ENCODE measurements at regions not wholly inside any gene's neighbourhood (a gene's known extent, or its start where the extent isn't known, plus 50 kb on each side); places are given as distances from the start of the nearest gene placed in this dataset.

DNA sequence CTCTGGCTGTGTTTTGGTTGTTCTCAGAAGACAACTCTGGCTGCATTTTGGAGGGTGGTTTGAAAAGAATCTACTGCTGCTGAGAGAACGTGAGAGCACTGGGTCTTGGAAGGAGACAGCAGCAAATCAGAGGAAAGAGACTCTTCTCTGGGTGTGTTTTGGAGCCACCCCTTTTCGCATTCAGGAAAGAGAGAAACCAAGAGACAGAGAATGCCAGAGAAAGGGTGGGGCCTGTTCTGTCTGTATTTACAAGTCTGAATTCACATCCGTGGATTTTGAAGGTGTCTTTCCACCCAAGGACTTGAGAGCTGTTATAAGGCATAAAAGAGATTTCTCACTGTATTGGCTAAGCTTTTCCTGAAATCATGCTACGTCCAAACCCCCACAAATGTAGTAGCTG lies 187.2 kb downstream of the C1orf94 start:
- Histone ChIP-seq H3K27ac (no peak overlapping the region), H3K9me3 (replicated peaks in 1 of 3) (no peaks in the 10 kb centered on the region), H3K27me3 (no peaks in the 10 kb centered on the region), H3K4me3 (no peak overlapping the region), H3K36me3 (replicated peaks in 1 of 2) (no peaks in the 10 kb centered on the region), H3K4me1 (replicated peaks in 1 of 2) (no peaks in the 10 kb centered on the region)
- WGBS, 4 donors: 76 to 85% (median 81%) methylated on average over 4 of the region's 4 CpGs
- no peak for TF ChIP-seq POLR2A (IDR thresholded peaks at IDR 0.05)
- TF ChIP-seq, protein P1, sequence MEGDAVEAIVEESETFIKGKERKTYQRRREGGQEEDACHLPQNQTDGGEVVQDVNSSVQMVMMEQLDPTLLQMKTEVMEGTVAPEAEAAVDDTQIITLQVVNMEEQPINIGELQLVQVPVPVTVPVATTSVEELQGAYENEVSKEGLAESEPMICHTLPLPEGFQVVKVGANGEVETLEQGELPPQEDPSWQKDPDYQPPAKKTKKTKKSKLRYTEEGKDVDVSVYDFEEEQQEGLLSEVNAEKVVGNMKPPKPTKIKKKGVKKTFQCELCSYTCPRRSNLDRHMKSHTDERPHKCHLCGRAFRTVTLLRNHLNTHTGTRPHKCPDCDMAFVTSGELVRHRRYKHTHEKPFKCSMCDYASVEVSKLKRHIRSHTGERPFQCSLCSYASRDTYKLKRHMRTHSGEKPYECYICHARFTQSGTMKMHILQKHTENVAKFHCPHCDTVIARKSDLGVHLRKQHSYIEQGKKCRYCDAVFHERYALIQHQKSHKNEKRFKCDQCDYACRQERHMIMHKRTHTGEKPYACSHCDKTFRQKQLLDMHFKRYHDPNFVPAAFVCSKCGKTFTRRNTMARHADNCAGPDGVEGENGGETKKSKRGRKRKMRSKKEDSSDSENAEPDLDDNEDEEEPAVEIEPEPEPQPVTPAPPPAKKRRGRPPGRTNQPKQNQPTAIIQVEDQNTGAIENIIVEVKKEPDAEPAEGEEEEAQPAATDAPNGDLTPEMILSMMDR (IDR thresholded peaks at IDR 0.05): no peak
- no peak for DNase-seq
- intact Hi-C loops (cut with DNase I): no loop called here

DNA sequence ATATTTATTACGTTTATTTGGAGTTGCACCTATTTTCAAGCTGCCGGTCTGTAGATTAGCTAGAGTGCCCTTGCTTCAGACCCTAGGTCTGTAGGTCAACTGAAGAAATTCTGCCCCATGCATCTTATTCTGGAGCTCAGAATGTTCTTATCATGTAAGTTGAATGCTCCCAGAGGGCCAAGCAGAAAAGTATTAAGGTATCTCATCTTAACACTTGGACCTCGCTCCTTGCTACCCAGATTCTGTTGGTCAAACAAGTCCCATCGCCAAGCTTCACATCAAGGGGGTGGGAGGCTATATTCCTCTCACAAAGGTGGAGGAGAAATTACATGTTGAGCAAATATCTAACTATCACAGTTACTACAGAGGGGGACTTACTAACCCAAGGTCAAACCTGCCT lies 187.7 kb downstream of the C1orf94 start:
- Histone ChIP-seq H3K4me1 (replicated peaks in 1 of 2) (no peaks in the 10 kb centered on the region), H3K27me3 (no peaks in the 10 kb centered on the region), H3K36me3 (replicated peaks in 1 of 2) (no peaks in the 10 kb centered on the region), H3K4me3 (no peak overlapping the region), H3K27ac (no peak overlapping the region), H3K9me3 (replicated peaks in 1 of 3) (no peaks in the 10 kb centered on the region)
- DNase-seq: no peak
- intact Hi-C loops (cut with DNase I): no loop called here
- TF ChIP-seq, protein P1 (IDR thresholded peaks at IDR 0.05): no peak
- no peak for TF ChIP-seq POLR2A (IDR thresholded peaks at IDR 0.05)
- WGBS, 4 donors: 89 to 97% (median 92%) methylated on average over 4 of the region's 4 CpGs

DNA sequence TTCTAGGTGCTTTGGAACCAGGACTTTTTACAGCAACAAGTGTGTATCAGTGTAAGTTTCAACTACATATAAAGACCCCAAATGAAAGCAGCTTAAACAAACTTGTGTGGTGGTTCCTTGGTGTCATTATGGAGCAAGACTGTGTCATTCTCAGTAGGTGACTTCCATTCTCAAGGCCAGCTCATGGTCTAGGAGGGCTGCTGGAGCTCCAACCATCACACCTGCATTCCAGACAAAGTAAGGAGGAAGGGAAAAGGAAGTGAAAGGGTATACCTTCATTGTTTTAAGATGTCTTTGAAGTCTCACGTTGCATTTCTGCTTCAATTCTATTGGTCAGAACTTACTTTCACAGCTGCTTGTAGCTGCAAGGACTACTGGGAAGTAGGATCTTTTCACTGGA lies 188.6 kb downstream of the C1orf94 start:
- no peak for TF ChIP-seq POLR2A (IDR thresholded peaks at IDR 0.05)
- TF ChIP-seq, protein P1 (IDR thresholded peaks at IDR 0.05): no peak
- Histone ChIP-seq H3K9me3 (replicated peaks in 1 of 3) (no peaks in the 10 kb centered on the region), H3K27me3 (no peaks in the 10 kb centered on the region), H3K4me3 (no peak overlapping the region), H3K4me1 (replicated peaks in 1 of 2) (no peaks in the 10 kb centered on the region), H3K36me3 (replicated peaks in 1 of 2) (no peaks in the 10 kb centered on the region), H3K27ac (no peak overlapping the region)
- DNase-seq: no peak
- 50 to 59% (median 51%) methylated on average over 1 of the region's 1 CpG for WGBS, 4 donors
- intact Hi-C loops (cut with DNase I): no loop called here

DNA sequence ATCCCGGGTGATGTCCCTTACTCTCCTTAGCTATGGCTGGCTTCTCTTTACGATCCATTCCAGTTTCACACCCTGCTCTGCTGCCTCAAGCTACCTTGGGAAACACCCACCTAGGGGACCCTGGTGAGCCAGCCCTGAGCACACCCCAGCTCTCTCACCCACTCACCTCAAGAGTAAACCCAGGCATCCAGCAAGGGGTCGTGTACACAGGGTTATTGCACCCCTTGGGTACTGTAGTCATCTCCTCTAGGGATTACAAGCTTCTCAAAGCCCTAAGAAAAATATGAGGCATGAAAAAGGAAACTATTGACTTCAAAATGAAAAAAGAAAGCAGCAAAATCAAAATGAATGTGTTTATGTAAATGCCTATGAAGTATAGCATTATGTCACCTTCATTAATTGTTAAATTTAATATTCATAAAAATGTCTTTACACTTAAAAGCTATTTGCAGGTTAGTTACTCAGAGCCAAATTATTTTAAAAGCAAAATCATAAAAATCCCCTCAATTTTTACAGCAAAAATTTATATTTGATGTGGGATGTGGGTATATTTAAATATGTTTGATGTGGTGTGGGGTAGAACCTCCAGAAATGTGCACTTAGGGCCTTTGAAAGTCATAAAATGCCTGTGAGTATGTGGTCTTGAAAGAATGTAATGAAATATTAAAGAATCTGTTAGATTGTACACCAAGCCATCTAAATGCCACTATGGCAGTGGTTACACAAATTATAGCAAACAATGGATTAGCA lies 190.3 kb downstream of the C1orf94 start:
- intact Hi-C loops (cut with DNase I): no loop called here
- H3K9me3 ChIP-seq (replicated peaks in 1 of 3): no peaks in the 10 kb centered on the region
- no peaks in the 10 kb centered on the region for H3K36me3 ChIP-seq (replicated peaks in 1 of 2)
- H3K27ac ChIP-seq: no peak overlapping the region
- TF ChIP-seq POLR2A (IDR thresholded peaks at IDR 0.05): no peak
- TF ChIP-seq, protein P1 (IDR thresholded peaks at IDR 0.05): no peak
- 58 to 74% (median 63%) methylated on average over 3 of the region's 3 CpGs for WGBS, 4 donors
- no peaks in the 10 kb centered on the region for H3K27me3 ChIP-seq
- no peaks in the 10 kb centered on the region for H3K4me1 ChIP-seq (replicated peaks in 1 of 2)
- no peak overlapping the region for H3K4me3 ChIP-seq
- no peak for DNase-seq

Data from adrenal gland (tissue), 9 donors.